ENCODE measurements at regions not wholly inside any gene's neighbourhood (a gene's known extent, or its start where the extent isn't known, plus 50 kb on each side); places are given as distances from the start of the nearest gene placed in this dataset.
"Not testable (repeated sequence)": the region's sequence is repeated elsewhere in the genome, so short reads cannot be mapped to it uniquely, and the experiment has no call there.

DNA sequence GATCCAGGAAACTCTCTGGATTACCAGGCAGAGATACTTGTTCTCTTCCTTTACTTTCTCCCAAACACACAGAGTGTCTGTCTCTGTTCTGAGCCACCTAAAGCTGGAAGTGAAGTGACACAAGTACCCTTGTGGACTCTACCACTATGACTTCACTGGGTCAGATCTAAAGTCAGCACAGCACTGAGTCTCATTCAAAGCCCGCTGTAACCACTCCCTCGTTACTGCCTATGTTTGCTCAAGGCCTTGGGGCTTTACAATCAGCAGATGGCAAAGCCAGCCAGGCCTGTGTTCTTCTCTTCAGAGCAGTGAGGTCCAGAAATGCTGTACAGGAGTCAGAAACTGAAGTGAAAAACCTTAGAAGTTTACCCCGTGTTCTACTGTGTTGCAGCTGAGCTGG, 588.3 kb upstream of the SEMA6D start:
- Mint-ChIP-seq H3K27me3 (ENCODE audit: low read depth, poor library complexity) (no peaks in the 10 kb centered on the region), H3K4me3 (no peak overlapping the region), H3K27ac (no peak overlapping the region), H3K9me3 (peaks cover 30% of the 10 kb centered on the region), H3K4me1 (no peaks in the 10 kb centered on the region), H3K36me3 (ENCODE audit: low read depth) (peaks cover 10% of the 10 kb centered on the region)
- TF ChIP-seq, protein P1, sequence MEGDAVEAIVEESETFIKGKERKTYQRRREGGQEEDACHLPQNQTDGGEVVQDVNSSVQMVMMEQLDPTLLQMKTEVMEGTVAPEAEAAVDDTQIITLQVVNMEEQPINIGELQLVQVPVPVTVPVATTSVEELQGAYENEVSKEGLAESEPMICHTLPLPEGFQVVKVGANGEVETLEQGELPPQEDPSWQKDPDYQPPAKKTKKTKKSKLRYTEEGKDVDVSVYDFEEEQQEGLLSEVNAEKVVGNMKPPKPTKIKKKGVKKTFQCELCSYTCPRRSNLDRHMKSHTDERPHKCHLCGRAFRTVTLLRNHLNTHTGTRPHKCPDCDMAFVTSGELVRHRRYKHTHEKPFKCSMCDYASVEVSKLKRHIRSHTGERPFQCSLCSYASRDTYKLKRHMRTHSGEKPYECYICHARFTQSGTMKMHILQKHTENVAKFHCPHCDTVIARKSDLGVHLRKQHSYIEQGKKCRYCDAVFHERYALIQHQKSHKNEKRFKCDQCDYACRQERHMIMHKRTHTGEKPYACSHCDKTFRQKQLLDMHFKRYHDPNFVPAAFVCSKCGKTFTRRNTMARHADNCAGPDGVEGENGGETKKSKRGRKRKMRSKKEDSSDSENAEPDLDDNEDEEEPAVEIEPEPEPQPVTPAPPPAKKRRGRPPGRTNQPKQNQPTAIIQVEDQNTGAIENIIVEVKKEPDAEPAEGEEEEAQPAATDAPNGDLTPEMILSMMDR (IDR thresholded peaks at IDR 0.05): no peak
- DNase-seq: no peak

DNA sequence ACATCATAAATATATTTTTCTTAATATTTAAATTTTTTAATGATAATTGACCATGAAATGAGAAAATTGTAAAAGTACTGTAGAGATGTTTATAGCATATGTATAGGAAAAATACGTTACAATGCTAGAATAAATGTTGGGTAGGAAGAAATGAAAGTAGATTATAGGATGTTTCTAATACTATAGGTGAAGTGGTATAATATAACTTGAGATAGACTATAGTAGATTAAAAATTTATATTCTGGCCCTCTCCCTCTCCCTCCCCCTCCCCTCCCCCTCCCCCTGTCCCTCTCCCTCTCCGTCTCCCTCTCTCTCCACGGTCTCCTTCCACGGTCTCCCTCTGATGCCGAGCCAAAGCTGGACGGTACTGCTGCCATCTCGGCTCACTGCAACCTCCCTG, 585.9 kb upstream of the SEMA6D start:
- H3K9me3 Mint-ChIP-seq: peaks cover 37% of the 10 kb centered on the region
- H3K27ac Mint-ChIP-seq; DNase-seq; H3K4me3 Mint-ChIP-seq; H3K4me1 Mint-ChIP-seq; H3K27me3 Mint-ChIP-seq (ENCODE audit: low read depth, poor library complexity): not testable (repeated sequence)
- H3K36me3 Mint-ChIP-seq (ENCODE audit: low read depth): peaks cover 10% of the 10 kb centered on the region

DNA sequence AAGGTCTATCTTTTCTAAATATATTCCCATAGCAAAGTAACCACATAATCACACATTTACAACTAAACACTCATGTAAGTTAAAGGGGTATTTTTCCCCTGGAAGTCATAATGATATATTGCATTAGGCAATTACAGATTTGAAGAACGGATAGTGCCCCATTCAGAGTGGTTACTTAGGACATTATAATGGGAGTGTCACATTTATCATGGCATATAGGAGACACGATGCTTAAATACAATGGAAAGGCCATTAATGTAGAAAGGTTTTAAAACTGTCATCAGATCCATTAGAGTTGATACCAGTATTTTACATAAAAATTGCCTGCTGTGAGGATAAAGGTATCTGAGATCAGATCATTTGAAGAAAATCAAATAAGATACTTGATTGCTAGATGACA, 582.0 kb upstream of the SEMA6D start:
- H3K9me3 Mint-ChIP-seq: peaks cover 19% of the 10 kb centered on the region
- H3K27me3 Mint-ChIP-seq (ENCODE audit: low read depth, poor library complexity): peaks cover 3% of the 10 kb centered on the region
- no peak overlapping the region for H3K4me3 Mint-ChIP-seq
- TF ChIP-seq, protein P1 (IDR thresholded peaks at IDR 0.05): no peak
- no peak for DNase-seq
- no peaks in the 10 kb centered on the region for H3K4me1 Mint-ChIP-seq
- H3K36me3 Mint-ChIP-seq (ENCODE audit: low read depth): peaks cover 10% of the 10 kb centered on the region
- no peak overlapping the region for H3K27ac Mint-ChIP-seq

DNA sequence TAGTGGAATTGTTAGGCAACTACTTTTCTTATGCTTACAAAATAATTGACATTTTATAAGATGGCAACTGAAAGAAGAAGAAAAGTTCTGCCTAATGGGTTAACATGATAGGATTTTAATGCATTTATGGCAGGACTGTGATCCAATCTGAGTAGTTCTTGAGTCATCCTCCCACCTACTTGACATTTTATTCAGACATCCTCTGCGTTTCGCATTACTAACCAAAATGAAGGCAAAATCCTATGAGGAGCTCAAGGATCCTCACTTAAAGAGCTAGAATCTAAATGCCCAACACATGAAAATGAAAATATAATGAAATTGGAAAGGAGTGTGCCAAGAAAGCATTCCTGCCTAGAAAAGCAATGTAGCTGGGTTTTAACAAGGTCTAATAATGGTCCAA, 581.1 kb upstream of the SEMA6D start:
- no peak for DNase-seq
- Mint-ChIP-seq H3K27me3 (ENCODE audit: low read depth, poor library complexity) (peaks cover 3% of the 10 kb centered on the region), H3K4me3 (no peak overlapping the region), H3K27ac (no peak overlapping the region), H3K9me3 (peaks cover 10% of the 10 kb centered on the region), H3K4me1 (no peaks in the 10 kb centered on the region), H3K36me3 (ENCODE audit: low read depth) (peaks cover 2% of the 10 kb centered on the region)
- TF ChIP-seq, protein P1 (IDR thresholded peaks at IDR 0.05): no peak

DNA sequence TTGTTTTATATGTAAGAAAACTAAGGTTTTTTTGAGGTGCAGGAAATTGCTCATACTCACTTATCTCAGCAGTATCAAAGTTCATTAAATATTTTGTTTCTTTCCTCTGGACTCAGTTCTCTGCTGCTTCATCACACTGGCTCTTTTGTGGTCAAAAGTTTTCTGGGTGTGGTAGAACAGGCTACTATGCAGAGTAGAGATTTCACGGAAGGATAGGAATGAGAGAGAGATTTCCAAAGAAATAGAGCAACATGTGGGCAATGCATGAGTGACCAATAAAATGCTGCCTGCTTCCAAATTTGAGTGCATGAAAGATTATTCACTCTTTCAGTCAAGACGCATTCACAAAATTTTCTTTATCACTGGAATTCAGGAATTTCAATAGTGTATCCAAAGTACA, 577.3 kb upstream of the SEMA6D start:
- Mint-ChIP-seq H3K9me3 (no peaks in the 10 kb centered on the region), H3K4me1 (no peaks in the 10 kb centered on the region), H3K4me3 (no peak overlapping the region), H3K36me3 (ENCODE audit: low read depth) (no peaks in the 10 kb centered on the region), H3K27me3 (ENCODE audit: low read depth, poor library complexity) (peaks cover 3% of the 10 kb centered on the region), H3K27ac (no peak overlapping the region)
- DNase-seq: no peak
- TF ChIP-seq, protein P1 (IDR thresholded peaks at IDR 0.05): no peak

DNA sequence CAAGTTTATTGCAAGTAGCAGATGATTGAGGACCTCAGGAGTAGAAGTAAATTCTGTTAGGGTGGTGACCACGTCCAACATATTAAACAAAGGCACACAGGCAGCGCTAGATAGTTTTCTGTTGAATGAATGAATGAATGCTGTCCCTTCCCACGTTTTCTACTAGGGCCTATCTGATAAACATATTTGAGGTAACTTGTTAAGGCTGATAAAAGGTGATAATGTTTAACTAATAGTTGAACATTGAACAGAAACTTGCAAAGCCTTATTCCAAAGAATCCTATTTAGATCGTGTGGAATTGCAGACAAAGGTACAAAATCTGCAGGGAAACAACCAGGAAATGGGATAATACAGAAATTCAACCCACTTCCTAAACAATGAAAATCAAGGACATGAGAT, 559.5 kb upstream of the SEMA6D start:
- no peak for DNase-seq
- Mint-ChIP-seq H3K27ac (no peak overlapping the region), H3K4me3 (no peak overlapping the region), H3K36me3 (ENCODE audit: low read depth) (no peaks in the 10 kb centered on the region), H3K4me1 (peaks cover 12% of the 10 kb centered on the region), H3K9me3 (peaks cover 4% of the 10 kb centered on the region), H3K27me3 (ENCODE audit: low read depth, poor library complexity) (no peaks in the 10 kb centered on the region)
- TF ChIP-seq, protein P1 (IDR thresholded peaks at IDR 0.05): no peak

Measured in nephron progenitor cell (in vitro differentiated cells).